Esophagus squamous epithelium (tissue), 5 donors: ENCODE measurements at regions not wholly inside any gene's neighbourhood (a gene's known extent, or its start where the extent isn't known, plus 50 kb on each side); places are given as distances from the start of the nearest gene placed in this dataset.

ENCODE experiments used
- DNase-seq: peaks from one replicate; lab custom pipeline; 2025; lab: John Stamatoyannopoulos, UW
- H3K27ac ChIP-seq, 4 donors: fragments of 200-600 bp; sonication (generic); one replicate each; pipeline ENCODE4 v1.5.1; 2016 to 2019; ENCODE audit warnings: mild to moderate bottlenecking in 1 of 4
- H3K27me3 ChIP-seq, 4 donors: fragments of 200-600 bp; sonication (generic); 1 replicate in 3 of 4; 2 replicates in 1 of 4; pipeline versions ENCODE4 v1.5.1 to v1.6.0; 2017 to 2021; ENCODE audit warnings: antibody characterized with exemption in 1 of 4
- H3K36me3 ChIP-seq, 3 donors: fragments of 200-600 bp; sonication (generic); one replicate each; pipeline ENCODE4 v1.5.1; 2016 to 2019
- H3K4me1 ChIP-seq, 3 donors: fragments of 200-600 bp; sonication (generic); one replicate each; pipeline ENCODE4 v1.5.1; 2017 to 2019
- H3K4me3 ChIP-seq, 4 donors: fragments of 200-600 bp; sonication (generic); 1 replicate in 3 of 4; 2 replicates in 1 of 4; pipeline ENCODE4 v1.5.1; 2016 to 2019; ENCODE audit warnings: mild to moderate bottlenecking in 2 of 4, moderate library complexity in 1 of 4
- H3K9me3 ChIP-seq, 3 donors: fragments of 200-600 bp; sonication (generic); one replicate each; pipeline ENCODE4 v1.5.1; 2016 to 2019
- CTCF ChIP-seq, 6 experiments: fragments of 450-650 bp in 4 of 6; fragments of 200-600 bp in 2 of 6; sonication (generic) in 2 of 6; IDR thresholded peaks; one replicate each; pipeline ENCODE4 v1.5.1; 2016 to 2019; ENCODE audit warnings: antibody characterized with exemption in 6 of 6, mild to moderate bottlenecking in 4 of 6, moderate library complexity in 4 of 6
- POLR2A ChIP-seq, 4 donors: fragments of 450-650 bp; IDR thresholded peaks; one replicate each; pipeline ENCODE4 v1.6.1; 2017; ENCODE audit warnings: antibody characterized with exemption in 4 of 4, mild to moderate bottlenecking in 4 of 4, moderate library complexity in 3 of 4
- WGBS, 2 donors: methylation state at CpG; one replicate each; pipeline ENCODE4 v1.1.5; 2018; 5-methylcytosine and 5-hydroxymethylcytosine counted together
- intact Hi-C: fragments of 100-400 bp; cut with DNase I; formaldehyde crosslinking; loops from one replicate; pipeline ENCODE4 v1.15.0; 2022
- donor health status: DM: yes; HTN: yes; CAD: no.

GRCh38 chr3:70608434-70608833 is 296.0 kb upstream of the MDFIC2 start:
- TF ChIP-seq CTCF (IDR thresholded peaks at IDR 0.05), result no peak
- TF ChIP-seq POLR2A (IDR thresholded peaks at IDR 0.05), result no peak
- no peak overlapping the region for H3K4me3 ChIP-seq
- H3K4me1 ChIP-seq, result no peaks in the 10 kb centered on the region
- no peak for DNase-seq
- no peak overlapping the region for H3K27ac ChIP-seq
- H3K36me3 ChIP-seq, result no peaks in the 10 kb centered on the region
- intact Hi-C loops, result no loop called here
- no peaks in the 10 kb centered on the region for H3K9me3 ChIP-seq
- H3K27me3 ChIP-seq, result no peaks in the 10 kb centered on the region

- Histone ChIP-seq H3K9me3 (no peaks in the 10 kb centered on the region), H3K27ac (no peak overlapping the region), H3K36me3 (no peaks in the 10 kb centered on the region), H3K4me1 (no peaks in the 10 kb centered on the region), H3K4me3 (no peak overlapping the region), H3K27me3 (no peaks in the 10 kb centered on the region)
- no peak for DNase-seq
- 71 to 74% methylated on average over 4 of the region's 4 CpGs for WGBS, 2 donors
- intact Hi-C loops, result no loop called here
- TF ChIP-seq CTCF (IDR thresholded peaks at IDR 0.05), result no peak
- no peak for TF ChIP-seq POLR2A (IDR thresholded peaks at IDR 0.05)
These were observed 295.0 kb upstream of the MDFIC2 start for GRCh38 chr3:70607469-70607868.

- no peaks in the 10 kb centered on the region for H3K9me3 ChIP-seq
- H3K4me1 ChIP-seq, result no peaks in the 10 kb centered on the region
- intact Hi-C loops, result no loop called here
- H3K36me3 ChIP-seq, result no peaks in the 10 kb centered on the region
- no peak overlapping the region for H3K27ac ChIP-seq
- DNase-seq, result no peak
- TF ChIP-seq POLR2A (IDR thresholded peaks at IDR 0.05) (no peak), CTCF (IDR thresholded peaks at IDR 0.05) (no peak)
- H3K27me3 ChIP-seq, result no peaks in the 10 kb centered on the region
- H3K4me3 ChIP-seq, result no peak overlapping the region
These were observed 293.6 kb upstream of the MDFIC2 start for GRCh38 chr3:70606018-70606417.

- no peaks in the 10 kb centered on the region for H3K9me3 ChIP-seq
- H3K4me1 ChIP-seq, result no peaks in the 10 kb centered on the region
- intact Hi-C loops, result no loop called here
- no peaks in the 10 kb centered on the region for H3K36me3 ChIP-seq
- TF ChIP-seq CTCF (IDR thresholded peaks at IDR 0.05) (no peak), POLR2A (IDR thresholded peaks at IDR 0.05) (no peak)
- H3K27ac ChIP-seq, result no peak overlapping the region
- H3K27me3 ChIP-seq, result no peaks in the 10 kb centered on the region
- no peak for DNase-seq
- no peak overlapping the region for H3K4me3 ChIP-seq
- WGBS, 2 donors, result 58 to 70% methylated on average over 3 of the region's 3 CpGs
These were observed 290.7 kb upstream of the MDFIC2 start for GRCh38 chr3:70603103-70603502.

GRCh38 chr3:70597312-70597711 is 284.9 kb upstream of the MDFIC2 start:
- Histone ChIP-seq H3K27ac (no peak overlapping the region), H3K36me3 (no peaks in the 10 kb centered on the region), H3K27me3 (no peaks in the 10 kb centered on the region), H3K9me3 (no peaks in the 10 kb centered on the region), H3K4me1 (no peaks in the 10 kb centered on the region), H3K4me3 (no peak overlapping the region)
- 80 to 81% methylated on average over 2 of the region's 2 CpGs for WGBS, 2 donors
- intact Hi-C loops, result no loop called here
- no peak for TF ChIP-seq CTCF (IDR thresholded peaks at IDR 0.05)
- TF ChIP-seq POLR2A (IDR thresholded peaks at IDR 0.05), result no peak
- no peak for DNase-seq
